ENCODE measurements at regions not wholly inside any gene's neighbourhood (a gene's known extent, or its start where the extent isn't known, plus 50 kb on each side); places are given as distances from the start of the nearest gene placed in this dataset.

- DNase-seq, result no peak
Measured at GRCh38 chr2:236965021-236965840, 120.5 kb upstream of the COPS8 start.

GRCh38 chr2:236965841-236966096, 119.9 kb upstream of the COPS8 start:
- DNase-seq, result no peak

DNA sequence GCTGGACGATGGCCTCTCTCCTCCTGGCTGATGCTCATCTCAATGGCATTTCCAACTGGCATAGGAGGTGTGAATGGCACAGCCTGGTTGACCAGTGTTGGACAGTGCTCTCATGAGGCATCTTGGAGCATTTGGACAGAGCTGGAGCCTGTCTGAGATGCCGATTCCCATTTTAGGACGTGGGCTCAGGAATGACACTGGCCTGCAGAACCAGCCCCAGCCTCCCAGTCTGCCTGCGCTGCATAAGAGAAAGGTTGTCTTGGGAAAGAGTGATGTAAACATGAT, 118.2 kb upstream of the COPS8 start:
- no peak for DNase-seq

- DNase-seq, result no peak
Measured at GRCh38 chr2:236968101-236968879, 117.4 kb upstream of the COPS8 start.

DNA sequence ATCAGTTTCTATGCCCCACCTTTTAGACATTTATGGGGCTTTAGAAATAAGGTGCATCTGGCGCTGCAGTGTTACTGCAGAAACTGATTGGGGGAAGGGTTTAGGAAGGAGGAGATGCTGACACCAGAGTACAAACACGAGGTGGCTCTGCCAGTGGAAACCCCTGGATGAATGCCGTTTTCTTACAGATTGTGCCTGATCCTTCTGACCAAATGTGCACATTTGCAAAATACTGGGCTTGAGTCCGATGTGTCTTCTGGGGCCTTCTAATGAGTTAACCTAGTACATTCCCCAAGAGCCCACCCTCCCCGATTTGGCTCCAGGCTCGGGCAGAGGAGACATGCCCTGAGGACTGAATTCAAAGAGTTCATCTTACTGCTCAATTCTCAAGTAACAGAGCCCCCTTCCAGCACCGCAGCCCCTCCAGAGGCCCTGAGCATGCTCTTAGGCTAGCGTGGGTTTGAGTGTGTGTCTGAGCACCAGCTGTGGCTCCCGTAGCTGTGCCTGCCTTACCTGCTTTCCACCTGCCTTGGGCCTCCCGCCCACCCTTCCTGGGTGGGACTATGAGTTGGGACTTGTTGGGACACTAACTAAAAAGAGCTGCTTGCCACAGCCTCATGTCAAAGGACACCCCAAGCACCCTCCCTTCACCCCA, 116.7 kb upstream of the COPS8 start:
- DNase-seq, result no peak

- DNase-seq, result no peak
Measured at GRCh38 chr2:236969767-236970655, 115.7 kb upstream of the COPS8 start.

DNA sequence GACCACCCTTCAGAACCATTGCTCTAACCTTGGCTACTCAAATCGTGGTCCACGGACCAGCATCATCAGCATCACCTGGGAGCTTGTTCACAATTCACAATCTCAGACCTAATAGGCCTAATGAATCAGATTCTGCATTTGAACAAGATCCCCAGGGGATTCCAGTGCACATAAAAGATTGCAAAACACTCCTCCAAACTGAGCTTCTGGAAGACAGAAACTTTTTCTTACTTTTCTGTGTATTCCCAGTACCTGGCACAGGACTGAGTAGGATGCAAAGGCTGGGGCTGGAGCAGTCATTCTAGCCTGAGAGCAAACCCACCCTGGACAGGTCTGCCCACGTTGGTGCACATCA, 115.1 kb upstream of the COPS8 start:
- no peak for DNase-seq

GRCh38 chr2:236971131-236971821, 114.4 kb upstream of the COPS8 start:
- no peak for DNase-seq

DNA sequence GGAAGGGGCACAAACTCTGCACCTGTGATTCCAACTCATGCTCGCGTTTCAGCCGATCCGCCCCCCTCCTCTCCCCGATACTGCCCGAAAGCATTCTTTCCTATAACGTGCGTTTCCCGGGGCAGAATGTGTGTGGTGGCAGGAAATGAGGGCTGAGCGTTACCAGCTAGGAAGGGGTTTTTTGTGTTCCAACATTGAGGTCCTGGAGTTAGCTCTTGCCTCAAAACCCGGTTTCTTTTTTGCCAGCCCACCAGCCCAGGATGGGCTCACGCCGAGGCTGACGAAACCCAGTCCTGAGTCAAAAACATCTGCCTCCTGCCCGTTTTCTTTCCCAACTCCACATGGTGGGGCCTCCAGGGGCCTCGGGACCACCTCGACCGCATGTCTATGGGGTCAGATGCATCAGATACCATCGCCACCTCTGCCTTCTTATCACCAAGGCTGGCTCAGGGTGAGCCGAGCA, 113.7 kb upstream of the COPS8 start:
- DNase-seq, result no peak

DNA sequence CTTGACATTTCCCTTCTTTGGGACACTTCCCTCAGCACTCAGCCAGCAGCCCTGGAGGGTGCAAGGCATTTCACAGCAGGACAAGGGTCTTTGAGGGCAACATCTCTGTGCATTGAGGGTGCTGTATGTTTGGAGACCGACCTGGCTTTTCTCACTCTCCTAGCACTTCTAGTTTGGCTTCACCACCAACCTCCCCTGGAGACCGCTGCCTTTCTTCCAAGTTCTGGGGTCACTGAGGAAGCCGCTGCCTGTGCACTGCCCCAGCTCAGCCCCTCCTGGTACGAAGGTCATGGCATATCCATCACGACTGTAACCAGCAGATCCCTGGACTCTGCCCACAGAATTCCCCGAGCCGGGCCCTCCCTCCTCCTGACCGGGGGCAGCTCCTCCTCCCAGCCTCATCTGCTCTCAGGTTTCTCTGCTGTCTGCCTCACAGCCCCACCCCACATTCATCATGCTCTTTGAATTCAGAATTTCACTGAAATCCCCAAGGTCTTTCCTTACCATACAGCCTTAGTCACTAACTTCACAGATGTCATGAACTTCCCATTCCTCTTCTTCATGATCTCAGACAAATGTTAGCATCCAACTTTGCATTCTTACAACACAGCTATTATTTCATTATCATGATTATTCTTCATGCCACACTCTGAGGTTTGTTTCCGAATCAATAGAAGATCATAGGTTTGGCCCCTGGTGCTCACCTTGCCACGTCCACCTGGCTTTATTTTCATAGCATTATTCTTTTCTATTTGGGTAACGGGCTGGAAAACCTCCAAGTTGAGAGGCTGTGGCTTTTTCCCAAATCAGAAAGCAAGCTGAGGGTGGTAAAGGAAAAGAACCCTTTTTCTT, 113.0 kb upstream of the COPS8 start:
- peak; percentile 39 for DNase-seq

- DNase-seq, result no peak
Measured at GRCh38 chr2:236973343-236973980, 112.2 kb upstream of the COPS8 start.

- no peak for DNase-seq
Measured at GRCh38 chr2:236974148-236974547, 111.5 kb upstream of the COPS8 start.

GRCh38 chr2:236974752-236975151, 110.9 kb upstream of the COPS8 start:
- no peak for DNase-seq

DNA sequence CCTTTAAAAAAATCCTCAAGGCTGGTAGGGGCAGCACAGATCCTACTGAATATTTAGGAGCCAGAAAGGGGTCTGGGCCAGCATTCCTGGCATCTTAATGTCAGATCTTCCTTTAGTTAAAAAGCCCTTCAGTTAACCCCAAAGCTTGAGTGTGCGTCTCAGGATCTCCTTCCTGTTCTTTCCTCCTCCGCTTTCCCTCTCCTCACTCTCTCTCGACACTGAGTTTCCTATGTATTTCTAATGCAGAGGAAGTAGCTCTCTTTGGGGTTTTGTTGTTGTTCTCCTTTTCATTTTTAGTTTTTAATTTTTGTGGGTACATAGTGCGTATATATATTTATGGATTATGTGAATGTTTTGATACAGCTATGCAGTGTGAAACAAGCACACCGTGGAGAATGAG, 109.9 kb upstream of the COPS8 start:
- no peak for DNase-seq

- DNase-seq, result no peak
Measured at GRCh38 chr2:236976266-236977062, 109.2 kb upstream of the COPS8 start.

GRCh38 chr2:236977063-236977851, 108.4 kb upstream of the COPS8 start:
- no peak for DNase-seq

DNA sequence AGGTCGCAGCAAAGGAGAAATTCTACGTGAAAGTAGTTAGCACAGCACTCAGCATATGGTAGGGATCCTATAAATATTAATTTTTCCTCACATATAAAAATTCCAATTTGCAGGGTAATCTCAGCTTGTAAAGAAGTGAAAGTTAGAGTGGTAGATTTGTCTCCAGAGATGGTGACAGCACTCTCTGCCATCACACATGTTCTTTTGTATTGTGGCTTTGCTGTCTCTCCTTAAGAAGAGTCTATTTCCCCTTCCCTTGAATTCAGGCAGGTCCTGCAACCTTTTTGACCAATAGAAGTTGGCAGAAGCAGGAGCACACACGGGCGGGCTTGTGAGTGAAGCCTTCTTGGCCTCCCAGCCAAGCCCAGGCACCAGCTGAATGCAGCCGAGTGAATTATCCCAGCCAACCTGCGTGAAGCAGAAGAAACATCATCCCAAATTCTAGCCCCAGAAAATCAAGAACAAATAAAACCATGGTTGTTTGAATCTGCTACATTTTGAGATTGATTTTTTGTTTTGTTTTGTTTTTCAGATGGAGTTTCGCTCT, 107.8 kb upstream of the COPS8 start:
- no peak for DNase-seq

- DNase-seq, result no peak
Measured at GRCh38 chr2:236979664-236980063, 106.0 kb upstream of the COPS8 start.

- DNase-seq, result no peak
Measured at GRCh38 chr2:236980961-236981360, 104.7 kb upstream of the COPS8 start.
